SK-N-SH (cell line): ENCODE measurements at regions not wholly inside any gene's neighbourhood (a gene's known extent, or its start where the extent isn't known, plus 50 kb on each side); places are given as distances from the start of the nearest gene placed in this dataset.

Experiments used
- CTCF ChIA-PET: fragments of 300-600, 350-600 bp; formaldehyde crosslinking; extraction: SDS; loops from one replicate; lab custom pipeline; 2021; lab: Yijun Ruan, JAX
- POLR2A ChIA-PET: fragments of 350-600 bp; sonication (Branson Sonifier 250); formaldehyde crosslinking; extraction: SDS; loops from one replicate; lab custom pipeline; 2020; ENCODE audit warnings: antibody characterized with exemption, inconsistent platforms; lab: Yijun Ruan, JAX
- DNase-seq: peaks from one replicate; pipeline ENCODE4 v3.0.0; 2012
- H2AFZ ChIP-seq: fragments of 200-600 bp; sonication (generic); 2 replicates; pipeline ENCODE4 v1.8.1; 2016; ENCODE audit warnings: antibody characterized with exemption, mild to moderate bottlenecking, low read depth
- H3F3A ChIP-seq: fragments of 200-600 bp; sonication (generic); replicated peaks from 2 replicates; pipeline ENCODE3; 2016; ENCODE audit warnings: antibody characterized with exemption, mild to moderate bottlenecking; ENCODE audit not compliant: insufficient read depth
- H3K27ac ChIP-seq, 2 experiments: fragments of 200-500 bp in 1 of 2; fragments of 200-600 bp in 1 of 2; sonication (Bioruptor generic) in 1 of 2; sonication (generic), shearing (Covaris generic) in 1 of 2; 2 replicates each; pipeline versions ENCODE4 v1.5.1 to v1.6.1; 2014 to 2016; ENCODE audit warnings: low read depth in 2 of 2, inconsistent platforms in 1 of 2, low read length in 1 of 2, mild to moderate bottlenecking in 1 of 2, mixed read lengths in 1 of 2
- H3K27me3 ChIP-seq: fragments of 200-600 bp; sonication (generic), shearing (Covaris generic); 2 replicates; pipeline ENCODE4 v1.6.1; 2016; ENCODE audit warnings: mixed run types; ENCODE audit not compliant: insufficient read depth
- H3K36me3 ChIP-seq, 2 experiments: fragments of 200-500 bp in 1 of 2; fragments of 200-600 bp in 1 of 2; sonication (Bioruptor generic) in 1 of 2; sonication (generic) in 1 of 2; replicated peaks in 1 of 2; 2 replicates each; pipeline versions ENCODE3 to v1.5.1; 2014 to 2016; ENCODE audit warnings: low read length in 1 of 2, mild to moderate bottlenecking in 1 of 2; ENCODE audit not compliant: insufficient read depth in 2 of 2, control insufficient read depth in 1 of 2
- H3K4me1 ChIP-seq, 2 experiments: fragments of 200-500 bp in 1 of 2; fragments of 200-600 bp in 1 of 2; sonication (Bioruptor generic) in 1 of 2; sonication (generic), shearing (Covaris generic) in 1 of 2; 2 replicates each; pipeline versions ENCODE4 v1.5.1 to v1.6.1; 2014 to 2016; ENCODE audit warnings: low read depth in 1 of 2, low read length in 1 of 2, mixed run types in 1 of 2; ENCODE audit not compliant: insufficient read depth in 2 of 2, control insufficient read depth in 1 of 2
- H3K4me2 ChIP-seq: fragments of 200-600 bp; sonication (generic), shearing (Covaris generic); 2 replicates; pipeline ENCODE4 v1.6.1; 2017; ENCODE audit warnings: mixed run types
- H3K4me3 ChIP-seq, 2 experiments: fragments of 200-500 bp in 1 of 2; fragments of 200-600 bp in 1 of 2; sonication (Bioruptor generic) in 1 of 2; sonication (generic), shearing (Covaris generic) in 1 of 2; 2 replicates each; pipeline versions ENCODE4 v1.5.1 to v1.8.1; 2014 to 2016; ENCODE audit warnings: low read depth in 2 of 2, inconsistent platforms in 1 of 2, low read length in 1 of 2, mild to moderate bottlenecking in 1 of 2, mixed read lengths in 1 of 2, moderate library complexity in 1 of 2
- H3K79me2 ChIP-seq: fragments of 200-600 bp; sonication (generic); 2 replicates; pipeline ENCODE4 v1.8.1; 2017; ENCODE audit warnings: mild to moderate bottlenecking; ENCODE audit not compliant: insufficient read depth
- H3K9ac ChIP-seq: fragments of 200-600 bp; sonication (generic); 2 replicates; pipeline ENCODE4 v1.6.1; 2017; ENCODE audit warnings: mixed run types
- H3K9me2 ChIP-seq: fragments of 200-600 bp; sonication (generic); 2 replicates; pipeline ENCODE4 v1.6.1; 2017; ENCODE audit warnings: mixed run types
- H3K9me3 ChIP-seq: fragments of 200-600 bp; sonication (generic); 2 replicates; pipeline ENCODE4 v1.6.1; 2017; ENCODE audit warnings: mixed run types, mild to moderate bottlenecking, moderate library complexity
- H4K20me1 ChIP-seq: fragments of 200-600 bp; sonication (generic); 2 replicates; pipeline ENCODE4 v1.6.1; 2017; ENCODE audit warnings: mild to moderate bottlenecking, mixed run types; ENCODE audit not compliant: insufficient read depth
- IRF3 ChIP-seq: fragments of 150-350 bp; IDR thresholded peaks from 2 replicates; pipeline ENCODE4 v1.6.1; 2016; ENCODE audit warnings: mild to moderate bottlenecking, low read depth, low read length
- JUND ChIP-seq: IDR thresholded peaks from 2 replicates; pipeline ENCODE4 v1.4.0; 2012
- MAX ChIP-seq: IDR thresholded peaks from 2 replicates; pipeline ENCODE4 v1.4.0; 2012; ENCODE audit warnings: low read depth
- MEF2A ChIP-seq: IDR thresholded peaks from 2 replicates; pipeline ENCODE4 v1.4.0; 2012; ENCODE audit warnings: low read depth, borderline replicate concordance
- PBX3 ChIP-seq: IDR thresholded peaks from 2 replicates; pipeline ENCODE4; 2012
- REST ChIP-seq: IDR thresholded peaks from 2 replicates; pipeline ENCODE4 v1.6.1; 2012; ENCODE audit warnings: mild to moderate bottlenecking, low read depth, low read length, moderate library complexity
- RFX5 ChIP-seq: IDR thresholded peaks from 2 replicates; pipeline ENCODE4 v1.6.1; 2012; ENCODE audit warnings: mild to moderate bottlenecking, improper control_type of control experiment, low read length
- SMC3 ChIP-seq: IDR thresholded peaks from 2 replicates; pipeline ENCODE4 v1.6.1; 2012; ENCODE audit warnings: low read depth, low read length, improper control_type of control experiment
- USF1 ChIP-seq: IDR thresholded peaks from 2 replicates; pipeline ENCODE4 v1.4.0; 2012; ENCODE audit warnings: low read depth, borderline replicate concordance
- USF2 ChIP-seq: fragments of 150-350 bp; IDR thresholded peaks from 2 replicates; pipeline ENCODE4 v1.6.1; 2017; ENCODE audit warnings: antibody characterized with exemption, low read length, low read depth, borderline replicate concordance
- YY1 ChIP-seq: IDR thresholded peaks from 2 replicates; pipeline ENCODE4 v1.4.0; 2012; ENCODE audit warnings: low read depth, mild to moderate bottlenecking
- WGBS: methylation state at CpG from one replicate; pipeline ENCODE4 v1.1.6; 2017; ENCODE audit warnings: low lambda C conversion rate; 5-methylcytosine and 5-hydroxymethylcytosine counted together

GRCh38 chr3:19739504-19739903, 194.5 kb downstream of the EFHB start:
- H3K9me2 ChIP-seq, result no peaks in the 10 kb centered on the region
- no peaks in the 10 kb centered on the region for H3K4me1 ChIP-seq
- H4K20me1 ChIP-seq, result no peaks in the 10 kb centered on the region
- no peak overlapping the region for H3K4me3 ChIP-seq
- no peaks in the 10 kb centered on the region for H3K9me3 ChIP-seq
- no peak for TF ChIP-seq RFX5
- H2AFZ ChIP-seq, result no peak overlapping the region
- 37% methylated on average over 3 of the region's 3 CpGs for WGBS
- H3F3A ChIP-seq, result no peaks in the 10 kb centered on the region
- DNase-seq, result no peak
- H3K36me3 ChIP-seq, result no peaks in the 10 kb centered on the region
- no peak overlapping the region for H3K9ac ChIP-seq
- ChIA-PET POLR2A (no interaction called here), CTCF (interaction anchor here (0.8 kb wide), 1 partner anchor 127 kb away, joined by 3 read pairs; no protein-coding TSS in a partner anchor)
- no peaks in the 10 kb centered on the region for H3K79me2 ChIP-seq
- no peak overlapping the region for H3K27ac ChIP-seq
- H3K27me3 ChIP-seq, result no peaks in the 10 kb centered on the region
- no peak overlapping the region for H3K4me2 ChIP-seq

GRCh38 chr3:19738846-19739245, 195.2 kb downstream of the EFHB start:
- Histone ChIP-seq H3K9me3 (no peaks in the 10 kb centered on the region), H2AFZ (no peak overlapping the region), H3K27me3 (no peaks in the 10 kb centered on the region), H3K27ac (no peak overlapping the region), H3K36me3 (no peaks in the 10 kb centered on the region), H3K9me2 (no peaks in the 10 kb centered on the region), H3F3A (no peaks in the 10 kb centered on the region), H4K20me1 (no peaks in the 10 kb centered on the region), H3K79me2 (no peaks in the 10 kb centered on the region), H3K4me1 (no peaks in the 10 kb centered on the region), H3K4me3 (no peak overlapping the region), H3K9ac (no peak overlapping the region), H3K4me2 (no peak overlapping the region)
- WGBS, result 0% methylated on average over 1 of the region's 1 CpG
- no peak for DNase-seq
- ChIA-PET CTCF (interaction anchor here (0.8 kb wide), 1 partner anchor 128 kb away, joined by 3 read pairs; no protein-coding TSS in a partner anchor), POLR2A (no interaction called here)
- TF ChIP-seq USF1, result no peak

GRCh38 chr3:19735111-19735510, 198.9 kb downstream of the EFHB start:
- Histone ChIP-seq H3K36me3 (no peaks in the 10 kb centered on the region), H3K9me2 (no peaks in the 10 kb centered on the region), H3K4me1 (no peaks in the 10 kb centered on the region), H3K4me2 (no peak overlapping the region), H3K9me3 (no peaks in the 10 kb centered on the region), H3F3A (no peaks in the 10 kb centered on the region), H3K4me3 (no peak overlapping the region), H4K20me1 (no peaks in the 10 kb centered on the region), H3K27ac (no peak overlapping the region), H2AFZ (no peak overlapping the region), H3K79me2 (no peaks in the 10 kb centered on the region), H3K9ac (no peak overlapping the region), H3K27me3 (no peaks in the 10 kb centered on the region)
- DNase-seq, result no peak
- ChIA-PET CTCF (no interaction called here), POLR2A (no interaction called here)
- WGBS, result 19% methylated on average over 3 of the region's 3 CpGs
- TF ChIP-seq SMC3 (no peak), JUND (no peak), YY1 (no peak), REST (no peak), IRF3 (no peak), USF2 (no peak), PBX3 (no peak), MAX (no peak), RFX5 (no peak), MEF2A (no peak)
